HT1080 (cell line): ENCODE measurements at regions not wholly inside any gene's neighbourhood (a gene's known extent, or its start where the extent isn't known, plus 50 kb on each side); places are given as distances from the start of the nearest gene placed in this dataset.
"Not testable (repeated sequence)": the region's sequence is repeated elsewhere in the genome, so short reads cannot be mapped to it uniquely, and the experiment has no call there.

Experiments
- DNase-seq: peaks from one replicate; pipeline ENCODE4 v3.0.0-alpha.2; 2015; ENCODE audit warnings: low read depth

DNA sequence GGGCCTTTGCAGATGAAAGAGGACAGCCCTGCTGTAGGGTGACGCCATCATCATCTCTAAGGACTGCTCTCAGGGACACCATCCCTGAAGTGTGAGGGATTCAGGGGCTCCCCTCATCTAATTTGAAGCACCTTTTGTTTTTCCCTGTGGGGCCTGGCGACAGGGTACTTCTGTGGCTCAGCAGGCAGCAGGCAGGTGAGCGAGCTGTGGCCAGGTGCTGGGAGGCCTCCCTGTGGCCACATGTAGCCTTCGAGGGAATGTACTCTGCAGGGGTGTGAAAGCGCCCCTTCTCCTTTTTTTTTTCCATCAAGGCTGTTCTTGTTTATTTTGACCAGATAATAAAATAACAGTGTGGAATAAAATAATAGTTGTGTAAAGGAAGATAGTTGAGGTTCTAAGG, 118.2 kb upstream of the DPP6 start:
- DNase-seq: no peak

GRCh38 chr7:153934629-153935028, 117.6 kb upstream of the DPP6 start:
- peak; percentile 31 for DNase-seq

GRCh38 chr7:153935095-153935494, 117.1 kb upstream of the DPP6 start:
- DNase-seq: peak; percentile 33

GRCh38 chr7:153938451-153938850, 113.7 kb upstream of the DPP6 start:
- no peak for DNase-seq

DNA sequence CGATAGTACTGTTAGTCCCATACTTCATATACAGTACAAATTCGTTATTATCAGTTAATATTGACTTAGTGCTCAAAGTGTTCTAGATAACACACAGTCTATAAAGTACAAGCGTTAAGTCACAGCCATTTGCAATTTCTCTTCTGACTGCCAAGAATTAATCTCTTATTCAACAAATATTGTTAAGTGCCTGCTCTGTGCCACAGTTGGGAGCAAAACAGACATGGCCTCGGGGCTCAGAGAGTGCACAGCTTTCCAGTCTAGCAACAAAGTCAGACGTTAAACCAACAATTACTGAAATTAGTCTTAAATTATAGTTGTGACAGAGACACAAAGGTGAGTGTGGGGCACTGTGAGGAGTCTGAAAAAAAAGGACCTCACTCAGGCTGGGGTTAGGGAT, 113.0 kb upstream of the DPP6 start:
- no peak for DNase-seq

- DNase-seq: no peak
Observed at GRCh38 chr7:153939654-153940053, 112.5 kb upstream of the DPP6 start.

- DNase-seq: no peak
Observed at GRCh38 chr7:153941061-153941460, 111.1 kb upstream of the DPP6 start.

DNA sequence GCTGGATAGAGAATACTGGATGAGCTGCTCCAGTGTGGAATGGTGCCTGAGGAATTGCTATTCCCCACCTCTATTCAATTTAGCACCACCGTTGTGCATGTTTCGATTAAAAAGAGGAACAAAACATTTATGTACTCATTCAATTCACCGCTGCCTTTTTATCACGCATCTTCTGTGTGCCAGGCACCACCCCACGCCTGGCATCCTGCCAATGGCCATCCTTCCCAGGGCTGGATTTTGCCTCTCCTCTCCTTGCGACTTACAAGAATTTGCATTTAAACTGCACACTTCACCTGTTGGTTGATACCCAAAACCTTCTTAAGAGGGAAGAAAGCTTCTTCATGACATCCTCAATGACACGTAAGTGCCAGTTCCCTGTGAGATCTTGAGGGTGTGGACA, 110.2 kb upstream of the DPP6 start:
- DNase-seq: no peak

DNA sequence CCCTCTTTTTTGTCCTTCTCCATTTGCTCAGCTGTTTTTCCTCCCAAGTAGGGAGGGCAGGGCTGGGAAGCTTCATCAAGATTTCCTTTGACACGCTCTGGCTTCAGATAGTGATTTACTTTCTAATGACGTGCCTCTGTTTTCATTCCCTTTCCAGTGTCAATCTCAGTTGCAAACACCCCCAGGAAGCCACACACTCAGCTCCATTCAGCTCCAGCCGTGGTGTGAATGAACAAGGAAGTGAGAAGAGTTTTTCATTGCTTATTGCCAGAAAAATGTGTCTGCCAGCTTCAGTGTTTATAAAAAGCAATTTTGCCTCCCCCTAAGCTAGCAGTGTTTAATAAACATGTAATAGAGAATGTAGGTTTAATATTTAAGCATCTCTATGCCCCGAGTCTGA, 108.7 kb upstream of the DPP6 start:
- DNase-seq: no peak

DNA sequence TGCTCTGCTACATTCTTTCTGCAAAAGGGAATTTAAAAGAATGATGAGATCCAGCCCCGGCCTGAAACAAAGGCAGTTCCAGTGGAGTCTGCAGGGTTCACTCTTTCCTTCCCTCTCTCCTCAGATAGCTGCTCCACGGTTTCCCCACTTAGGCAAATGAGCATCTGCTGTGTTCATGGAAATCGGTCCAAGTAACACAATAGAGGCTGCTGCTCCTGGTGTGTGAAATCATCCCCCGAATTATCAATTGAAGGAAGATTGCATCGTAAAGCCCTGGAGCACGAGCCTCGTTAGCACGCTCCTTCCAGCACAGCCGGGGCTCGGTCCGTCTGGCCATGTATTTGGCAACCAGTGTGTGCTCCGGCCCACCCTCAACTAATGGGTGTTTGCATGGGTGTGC, 108.3 kb upstream of the DPP6 start:
- DNase-seq: no peak

GRCh38 chr7:153948060-153948459, 104.1 kb upstream of the DPP6 start:
- no peak for DNase-seq

DNA sequence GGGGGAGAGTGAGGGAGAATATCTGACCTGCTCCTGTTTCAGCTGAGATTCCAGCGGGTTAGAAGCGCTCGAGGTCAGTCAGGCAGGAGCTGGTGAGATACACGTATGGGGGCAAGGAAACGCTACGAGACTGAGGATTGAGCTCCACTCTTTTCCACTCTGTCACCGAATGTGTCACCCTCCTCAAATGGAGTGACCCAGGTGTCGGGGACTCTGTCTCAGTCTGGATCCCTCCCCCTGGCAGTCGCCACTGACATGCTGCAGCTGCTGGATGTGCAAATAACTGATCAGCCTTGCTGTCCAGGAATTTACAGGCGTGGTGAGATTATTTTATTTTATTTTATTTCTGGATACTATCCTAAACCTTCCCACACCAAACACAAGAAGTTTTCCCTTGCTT, 100.9 kb upstream of the DPP6 start:
- DNase-seq: no peak

- DNase-seq: no peak
Observed at GRCh38 chr7:153954477-153954876, 97.7 kb upstream of the DPP6 start.

GRCh38 chr7:153957677-153958076, 94.5 kb upstream of the DPP6 start:
- not testable (repeated sequence) for DNase-seq

- DNase-seq: not testable (repeated sequence)
Observed at GRCh38 chr7:153958381-153958780, 93.8 kb upstream of the DPP6 start.

DNA sequence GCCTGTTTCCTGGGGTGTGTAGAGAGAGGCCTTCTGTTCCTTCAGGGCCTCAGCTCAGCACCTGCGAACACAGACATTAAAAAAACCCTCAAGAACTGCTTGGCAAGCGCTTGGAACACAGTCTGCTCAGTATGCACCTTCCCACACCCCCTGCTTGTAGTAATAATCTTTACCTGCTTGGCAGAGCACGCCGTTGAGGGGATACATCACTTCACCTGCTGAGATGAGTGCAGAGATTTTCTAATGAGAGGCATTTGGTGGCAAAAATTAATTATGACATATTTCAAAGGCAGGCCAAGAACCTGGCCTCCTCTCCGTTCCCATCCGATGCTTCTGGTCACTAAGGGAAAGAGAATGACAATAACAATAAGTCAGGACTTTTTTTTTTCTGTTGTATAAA, 93.4 kb upstream of the DPP6 start:
- not testable (repeated sequence) for DNase-seq

DNA sequence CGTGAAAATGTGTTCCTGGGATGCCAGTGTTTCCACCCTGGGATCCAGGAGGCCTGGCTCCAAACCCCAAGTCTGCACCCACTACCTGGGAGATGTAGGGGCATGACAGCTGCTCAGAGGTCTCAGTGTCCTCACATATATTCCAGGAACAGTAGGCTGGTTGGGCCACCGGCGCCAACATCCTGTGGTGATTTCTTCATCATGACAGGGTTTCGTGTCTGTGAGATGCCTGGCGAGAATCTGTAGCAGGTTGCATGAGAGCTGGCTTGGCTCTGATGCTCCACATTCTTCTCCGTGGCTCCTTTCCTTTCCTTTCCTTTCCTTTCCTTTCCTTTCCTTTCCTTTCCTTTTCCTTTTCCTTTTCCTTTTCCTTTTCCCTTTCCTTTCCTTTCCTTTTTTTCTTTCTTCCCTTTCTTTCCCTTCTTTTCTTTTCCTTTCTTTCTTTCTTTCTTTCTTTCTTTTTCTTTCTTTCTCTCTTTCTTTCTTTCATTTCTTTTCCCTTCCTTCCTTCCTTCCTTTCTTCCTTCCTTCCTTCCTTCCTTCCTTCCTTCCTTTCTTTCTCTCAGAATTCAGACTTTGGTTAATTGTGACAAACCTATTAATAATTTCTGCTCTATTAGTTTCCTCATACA, 87.6 kb upstream of the DPP6 start:
- DNase-seq: not testable (repeated sequence)

DNA sequence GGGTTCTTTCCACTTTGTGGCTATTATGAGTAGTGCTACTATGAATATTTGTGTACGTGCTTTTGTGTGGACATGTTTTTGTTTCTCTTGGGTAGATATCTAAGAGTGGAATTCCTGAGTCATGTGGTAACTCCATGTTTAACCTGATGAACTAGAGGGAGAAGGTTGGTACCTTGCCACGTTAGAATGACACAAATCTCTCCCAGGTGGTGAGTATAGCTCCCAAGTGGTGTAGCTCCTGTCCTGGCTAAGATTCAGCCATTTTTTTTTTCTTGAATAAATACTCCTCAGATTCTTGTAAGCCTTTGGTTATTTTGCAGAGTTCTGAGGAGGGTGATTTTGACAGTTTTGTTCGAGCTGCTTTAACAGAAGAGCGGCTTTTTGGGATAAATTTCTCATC, 83.2 kb upstream of the DPP6 start:
- DNase-seq: not testable (repeated sequence)

DNA sequence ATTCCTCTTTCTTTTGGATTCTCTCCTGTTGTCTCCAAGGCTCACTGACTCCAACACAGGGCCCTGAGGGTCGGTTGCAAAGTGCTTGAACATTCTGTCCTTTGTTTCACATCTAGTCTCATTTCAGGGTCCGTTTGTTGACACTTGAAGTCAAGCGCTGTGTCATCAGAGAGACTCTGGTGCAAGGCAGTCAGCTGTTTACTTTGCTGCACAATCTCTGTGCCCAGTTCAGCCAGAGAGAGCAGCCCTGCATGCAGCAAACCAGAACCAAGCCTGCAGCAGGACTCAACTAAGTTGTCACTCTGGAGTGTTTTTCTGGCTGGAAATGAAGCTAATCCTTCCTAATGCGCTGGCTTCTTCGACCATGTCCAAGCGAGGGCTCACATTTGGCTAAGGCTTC, 77.6 kb upstream of the DPP6 start:
- not testable (repeated sequence) for DNase-seq

DNA sequence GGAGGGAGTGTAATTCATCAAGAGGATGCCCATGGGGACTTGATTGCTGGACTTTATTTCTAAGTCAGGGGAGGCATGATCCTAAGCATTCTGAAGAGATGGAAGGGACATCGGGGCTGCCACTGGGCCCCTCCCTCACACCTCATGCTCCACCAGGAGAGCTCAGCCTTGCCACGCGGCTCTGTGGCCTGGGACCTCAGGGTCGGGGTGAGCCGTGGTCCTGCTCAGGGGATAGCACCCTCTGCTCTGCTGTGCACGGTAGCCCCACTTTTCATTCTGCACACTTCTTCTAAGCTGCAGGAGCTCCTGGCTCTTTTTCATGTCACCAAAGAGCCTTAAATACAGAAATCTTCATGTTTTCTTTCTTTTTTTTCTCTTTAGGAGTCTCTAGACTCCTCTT, 75.5 kb upstream of the DPP6 start:
- not testable (repeated sequence) for DNase-seq

DNA sequence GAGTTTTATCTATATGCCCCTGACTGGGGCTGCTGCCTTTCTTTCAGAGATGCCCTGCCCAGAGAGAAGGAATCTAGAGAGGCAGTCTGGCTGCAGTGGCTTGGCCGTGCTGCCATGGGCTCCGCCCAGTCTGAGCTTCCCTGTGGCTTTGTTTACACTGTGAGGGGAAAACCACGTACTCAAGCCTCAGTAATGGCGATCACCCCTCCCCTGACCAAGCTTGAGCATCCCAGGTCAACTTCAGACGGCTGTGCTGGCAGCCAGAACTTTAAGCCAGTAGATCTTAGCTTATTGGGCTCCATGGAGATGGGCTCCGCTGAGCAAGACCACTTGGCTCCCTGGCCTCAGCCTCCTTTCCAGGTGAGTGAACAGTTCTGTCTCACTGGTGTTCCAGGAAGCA, 69.0 kb upstream of the DPP6 start:
- DNase-seq: not testable (repeated sequence)

DNA sequence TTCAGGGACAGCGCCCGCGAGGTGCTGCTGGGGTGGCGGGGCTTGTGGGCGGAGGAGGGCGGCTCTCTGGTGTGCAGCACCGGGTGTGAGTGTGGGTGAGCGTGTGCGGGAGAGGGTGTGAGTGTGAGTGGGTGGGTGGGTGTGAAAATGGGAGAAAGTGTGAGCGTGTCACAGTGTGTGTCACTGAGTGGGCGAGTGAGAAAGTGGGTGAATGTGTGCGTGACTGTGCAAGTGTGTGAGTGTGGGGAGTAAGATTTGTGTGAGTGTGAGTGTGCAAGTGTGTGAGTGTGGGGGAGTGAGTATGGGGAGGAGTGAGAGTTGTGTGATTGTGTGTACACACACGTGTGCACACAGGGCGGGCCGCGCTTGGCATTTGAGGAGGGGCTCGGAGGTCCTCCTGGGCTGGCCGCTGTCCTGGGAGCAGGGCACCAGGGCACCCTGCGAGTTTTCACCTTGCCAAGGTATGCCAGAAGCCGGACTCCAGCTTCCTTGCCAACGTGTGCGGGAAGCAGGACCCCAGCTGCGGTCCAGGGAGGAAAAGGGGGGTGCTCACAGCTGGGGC, 63.1 kb upstream of the DPP6 start:
- not testable (repeated sequence) for DNase-seq

- DNase-seq: not testable (repeated sequence)
Observed at GRCh38 chr7:153989742-153990425, 62.3 kb upstream of the DPP6 start.
